Ectodermal cell (in vitro differentiated cells): ENCODE measurements at regions not wholly inside any gene's neighbourhood (a gene's known extent, or its start where the extent isn't known, plus 50 kb on each side); places are given as distances from the start of the nearest gene placed in this dataset.
"Not testable (repeated sequence)": the region's sequence is repeated elsewhere in the genome, so short reads cannot be mapped to it uniquely, and the experiment has no call there.

Source experiments
- H3K27ac ChIP-seq: 2 replicates; pipeline ENCODE4 v1.7.0; 2013; ENCODE audit warnings: mild to moderate bottlenecking, low read depth, low read length; ENCODE audit not compliant: insufficient read depth, poor library complexity, severe bottlenecking
- H3K27me3 ChIP-seq: 2 replicates; pipeline ENCODE4 v1.7.0; 2013; ENCODE audit warnings: mild to moderate bottlenecking, low read length; ENCODE audit not compliant: insufficient read depth, control insufficient read depth, poor library complexity, severe bottlenecking
- H3K36me3 ChIP-seq: one replicate; pipeline ENCODE4 v1.7.0; 2013; ENCODE audit warnings: low read length; ENCODE audit not compliant: control insufficient read depth, insufficient read depth
- H3K4me1 ChIP-seq: one replicate; pipeline ENCODE4 v1.7.0; 2013; ENCODE audit warnings: low read length; ENCODE audit not compliant: control insufficient read depth, insufficient read depth
- H3K4me3 ChIP-seq: 2 replicates; pipeline ENCODE4 v1.7.0; 2013; ENCODE audit warnings: low read depth, low read length, control low read depth; ENCODE audit not compliant: insufficient read depth
- H3K9me3 ChIP-seq: 2 replicates; pipeline ENCODE4 v1.7.0; 2013; ENCODE audit warnings: mild to moderate bottlenecking, low read length, moderate library complexity; ENCODE audit not compliant: control insufficient read depth
- WGBS, 2 experiments: methylation state at CpG; one replicate each; pipeline ENCODE4 v1.1.7; 2013; ENCODE audit warnings: missing lambda C conversion rate in 2 of 2; 5-methylcytosine and 5-hydroxymethylcytosine counted together

- Histone ChIP-seq H3K36me3 (no peaks in the 10 kb centered on the region), H3K27me3 (no peaks in the 10 kb centered on the region), H3K27ac (no peak overlapping the region), H3K9me3 (no peaks in the 10 kb centered on the region), H3K4me3 (no peak overlapping the region), H3K4me1 (peaks cover 3% of the 10 kb centered on the region)
- 92 to 93% methylated on average over 7 of the region's 7 CpGs for WGBS, 2 experiments
Measured at GRCh38 chr12:131591136-131591535, 119.8 kb upstream of the SFSWAP start.

GRCh38 chr12:131591714-131592709, 118.9 kb upstream of the SFSWAP start:
- WGBS, 2 experiments, result 92 to 93% methylated on average over 42 of the region's 42 CpGs
- H3K36me3 ChIP-seq, result no peaks in the 10 kb centered on the region
- no peak overlapping the region for H3K4me3 ChIP-seq
- no peaks in the 10 kb centered on the region for H3K9me3 ChIP-seq
- no peak overlapping the region for H3K27ac ChIP-seq
- peaks cover 3% of the 10 kb centered on the region for H3K4me1 ChIP-seq
- H3K27me3 ChIP-seq, result no peaks in the 10 kb centered on the region

- WGBS, 2 experiments, result 88 to 95% methylated on average over 6 of the region's 6 CpGs
- Histone ChIP-seq H3K27me3 (no peaks in the 10 kb centered on the region), H3K4me1 (peaks cover 3% of the 10 kb centered on the region), H3K9me3 (no peaks in the 10 kb centered on the region), H3K36me3 (no peaks in the 10 kb centered on the region), H3K27ac (no peak overlapping the region), H3K4me3 (no peak overlapping the region)
Measured at GRCh38 chr12:131592972-131593371, 117.9 kb upstream of the SFSWAP start.

GRCh38 chr12:131593406-131593805, 117.5 kb upstream of the SFSWAP start:
- H3K4me1 ChIP-seq, result peaks cover 3% of the 10 kb centered on the region
- no peak overlapping the region for H3K27ac ChIP-seq
- no peak overlapping the region for H3K4me3 ChIP-seq
- no peaks in the 10 kb centered on the region for H3K27me3 ChIP-seq
- H3K9me3 ChIP-seq, result no peaks in the 10 kb centered on the region
- H3K36me3 ChIP-seq, result no peaks in the 10 kb centered on the region
- 87 to 91% methylated on average over 3 of the region's 3 CpGs for WGBS, 2 experiments

- Histone ChIP-seq H3K27ac (no peak overlapping the region), H3K27me3 (no peaks in the 10 kb centered on the region), H3K9me3 (no peaks in the 10 kb centered on the region), H3K36me3 (no peaks in the 10 kb centered on the region), H3K4me3 (no peak overlapping the region), H3K4me1 (peaks cover 5% of the 10 kb centered on the region)
- WGBS, 2 experiments, result 85 to 87% methylated on average over 5 of the region's 5 CpGs
Measured at GRCh38 chr12:131596115-131596514, 114.8 kb upstream of the SFSWAP start.

- H3K27me3 ChIP-seq, result no peaks in the 10 kb centered on the region
- H3K4me1 ChIP-seq, result peaks cover 13% of the 10 kb centered on the region
- no peaks in the 10 kb centered on the region for H3K36me3 ChIP-seq
- 83 to 87% methylated on average over 7 of the region's 7 CpGs for WGBS, 2 experiments
- H3K9me3 ChIP-seq, result no peaks in the 10 kb centered on the region
- H3K27ac ChIP-seq, result no peak overlapping the region
- H3K4me3 ChIP-seq, result no peak overlapping the region
Measured at GRCh38 chr12:131597333-131597732, 113.6 kb upstream of the SFSWAP start.

- Histone ChIP-seq H3K4me1 (peaks cover 27% of the 10 kb centered on the region), H3K9me3 (no peaks in the 10 kb centered on the region), H3K36me3 (no peaks in the 10 kb centered on the region), H3K27ac (no peak overlapping the region), H3K4me3 (no peak overlapping the region), H3K27me3 (no peaks in the 10 kb centered on the region)
- WGBS, 2 experiments, result 86 to 90% methylated on average over 5 of the region's 5 CpGs
Measured at GRCh38 chr12:131598717-131599116, 112.2 kb upstream of the SFSWAP start.

- Histone ChIP-seq H3K36me3 (no peaks in the 10 kb centered on the region), H3K4me1 (peaks cover 35% of the 10 kb centered on the region), H3K9me3 (no peaks in the 10 kb centered on the region), H3K4me3 (no peak overlapping the region), H3K27ac (no peak overlapping the region), H3K27me3 (no peaks in the 10 kb centered on the region)
- 90 to 91% methylated on average over 33 of the region's 33 CpGs for WGBS, 2 experiments
Measured at GRCh38 chr12:131599190-131600159, 111.4 kb upstream of the SFSWAP start.

- 84 to 85% methylated on average over 6 of the region's 6 CpGs for WGBS, 2 experiments
- Histone ChIP-seq H3K36me3 (no peaks in the 10 kb centered on the region), H3K4me3 (no peak overlapping the region), H3K27ac (no peak overlapping the region), H3K27me3 (no peaks in the 10 kb centered on the region), H3K4me1 (peaks cover 35% of the 10 kb centered on the region), H3K9me3 (no peaks in the 10 kb centered on the region)
Measured at GRCh38 chr12:131600160-131600532, 110.7 kb upstream of the SFSWAP start.

GRCh38 chr12:131601499-131601898, 109.4 kb upstream of the SFSWAP start:
- not testable (repeated sequence) for H3K27ac ChIP-seq, H3K9me3 ChIP-seq, H3K27me3 ChIP-seq, H3K36me3 ChIP-seq, H3K4me3 ChIP-seq
- peaks cover 35% of the 10 kb centered on the region for H3K4me1 ChIP-seq
- WGBS, 2 experiments, result 89 to 94% methylated on average over 5 of the region's 5 CpGs
